Hindlimb muscle (tissue), 1 donor: ENCODE measurements at regions not wholly inside any gene's neighbourhood (a gene's known extent, or its start where the extent isn't known, plus 50 kb on each side); places are given as distances from the start of the nearest gene placed in this dataset.

Experiments used
- DNase-seq: peaks from one replicate; pipeline ENCODE4 v3.0.0-alpha.2; 2013

GRCh38 chr3:167892205-167892604, 156.7 kb downstream of the SERPINI1 start:
- no peak for DNase-seq

GRCh38 chr3:167887096-167887495, 151.6 kb downstream of the SERPINI1 start:
- DNase-seq, result no peak

- no peak for DNase-seq
These were observed 151.2 kb downstream of the SERPINI1 start for GRCh38 chr3:167886690-167887089.

GRCh38 chr3:167885277-167885676, 149.8 kb downstream of the SERPINI1 start:
- no peak for DNase-seq

- no peak for DNase-seq
These were observed 149.0 kb downstream of the SERPINI1 start for GRCh38 chr3:167884481-167884880.

GRCh38 chr3:167883452-167883851, 147.9 kb downstream of the SERPINI1 start:
- DNase-seq, result no peak

GRCh38 chr3:167882057-167882667, 146.6 kb downstream of the SERPINI1 start:
- DNase-seq, result no peak

- DNase-seq, result no peak
These were observed 144.7 kb downstream of the SERPINI1 start for GRCh38 chr3:167880183-167880582.

GRCh38 chr3:167876620-167877281, 141.2 kb downstream of the SERPINI1 start:
- DNase-seq, result peak; percentile 72
